Kidney glomerular epithelial cell (primary cell): ENCODE measurements at regions not wholly inside any gene's neighbourhood (a gene's known extent, or its start where the extent isn't known, plus 50 kb on each side); places are given as distances from the start of the nearest gene placed in this dataset.

Source experiments
- DNase-seq: peaks from one replicate; lab custom pipeline; 2025; lab: John Stamatoyannopoulos, UW

GRCh38 chr9:127553793-127554192 lies 58.3 kb upstream of the STXBP1 start:
- DNase-seq = no peak

- DNase-seq = no peak
Observed at GRCh38 chr9:127554966-127555839, 56.9 kb upstream of the STXBP1 start.

GRCh38 chr9:127555840-127556820 lies 55.9 kb upstream of the STXBP1 start:
- peak; percentile 81 for DNase-seq

GRCh38 chr9:127556871-127557270 lies 55.2 kb upstream of the STXBP1 start:
- no peak for DNase-seq

- no peak for DNase-seq
Observed at GRCh38 chr9:127557466-127557869, 54.6 kb upstream of the STXBP1 start.

GRCh38 chr9:127557998-127558546 lies 54.0 kb upstream of the STXBP1 start:
- DNase-seq = no peak

GRCh38 chr9:127558581-127559246 lies 53.4 kb upstream of the STXBP1 start:
- no peak for DNase-seq

GRCh38 chr9:127559247-127559680 lies 52.8 kb upstream of the STXBP1 start:
- DNase-seq = no peak

- peak; percentile 99 for DNase-seq
Observed at GRCh38 chr9:127561491-127562278, 50.4 kb upstream of the STXBP1 start.
